GM20431 (cell line): ENCODE measurements at regions not wholly inside any gene's neighbourhood (a gene's known extent, or its start where the extent isn't known, plus 50 kb on each side); places are given as distances from the start of the nearest gene placed in this dataset.

Source experiments
- in situ Hi-C: fragments of 300-500 bp; cut with MseI, MboI; formaldehyde crosslinking; loops from one replicate; pipeline ENCODE4 v1.15.0; 2020; ENCODE audit warnings: low sequenced_read_pairs; ENCODE audit not compliant: unreplicated experiment

DNA sequence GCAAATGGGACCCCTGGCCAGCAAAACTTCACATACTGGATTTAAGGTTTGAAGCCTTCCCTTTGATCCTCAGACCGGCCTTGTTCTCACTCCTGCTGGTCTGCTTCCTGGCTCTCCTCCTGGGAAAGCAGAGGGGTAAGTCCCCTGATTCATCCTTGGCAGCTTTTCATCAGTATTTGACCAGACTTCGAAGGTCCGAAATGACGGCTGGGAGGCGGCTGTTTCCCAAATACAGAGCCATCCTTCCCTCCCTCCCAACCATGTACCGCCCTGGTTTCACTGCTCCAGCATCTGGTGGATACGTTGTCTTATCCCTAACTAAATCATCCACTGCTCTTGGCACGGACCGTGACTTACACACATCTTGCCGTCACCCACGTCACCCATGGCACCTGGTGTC, 265.5 kb downstream of the BCOR start:
- in situ Hi-C loops = no loop called here

DNA sequence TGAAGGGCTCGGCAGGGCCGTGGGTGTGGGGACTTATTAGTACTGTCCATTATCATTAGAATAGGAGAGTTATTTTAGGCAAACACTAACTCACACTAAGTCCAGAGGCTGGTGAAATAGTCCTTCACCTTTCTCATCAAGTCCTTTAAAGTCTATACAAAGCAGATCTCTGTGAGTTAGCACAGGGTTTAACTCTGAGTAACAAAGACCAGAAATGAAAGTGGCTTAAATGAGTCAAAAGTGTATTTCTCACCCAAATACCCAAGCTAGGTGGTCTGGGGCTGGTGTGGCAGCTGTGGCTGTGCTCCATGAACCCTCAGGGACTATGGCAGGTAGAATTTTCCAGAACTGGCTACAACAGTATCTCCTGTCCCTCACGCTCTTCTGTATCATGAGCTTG, 263.2 kb downstream of the BCOR start:
- in situ Hi-C loops = no loop called here

DNA sequence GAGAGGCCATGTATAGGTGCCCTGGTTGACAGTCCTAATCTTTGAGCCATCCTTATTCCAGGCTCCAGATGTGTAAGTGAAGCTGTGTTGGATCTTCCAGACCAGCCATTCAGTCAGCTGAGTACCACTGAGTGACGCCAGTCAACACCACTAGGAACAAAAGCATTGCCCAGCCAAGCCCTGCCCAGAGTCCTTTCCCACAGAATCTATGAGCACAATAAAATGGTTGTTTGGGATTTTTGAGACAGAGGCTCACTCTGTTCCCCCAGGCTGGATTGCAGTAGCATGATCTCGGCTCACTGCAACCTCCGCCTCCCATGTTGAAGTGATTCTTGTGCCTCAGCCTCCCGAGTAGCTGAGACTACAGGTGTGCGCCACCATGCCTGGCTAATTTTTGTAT, 262.5 kb downstream of the BCOR start:
- in situ Hi-C loops = no loop called here

DNA sequence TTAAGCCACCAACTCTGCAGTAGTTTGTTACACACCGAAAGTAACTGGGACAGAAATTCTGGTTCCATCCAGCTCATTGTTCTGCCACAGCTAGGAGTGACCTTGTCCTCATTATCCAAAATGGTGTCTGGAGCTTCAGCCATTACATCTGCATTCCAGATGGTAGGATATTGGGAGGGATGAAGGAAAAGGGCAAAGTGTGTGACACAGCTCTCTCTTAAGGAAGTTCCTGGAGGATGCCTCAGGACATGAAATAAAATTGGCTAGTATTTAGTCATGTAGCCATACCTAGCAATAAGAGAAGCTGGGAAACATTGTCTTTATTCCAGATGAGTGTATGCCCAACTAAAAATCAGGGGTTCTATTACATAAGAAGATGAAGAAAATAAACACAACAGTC, 262.0 kb downstream of the BCOR start:
- in situ Hi-C loops = no loop called here

DNA sequence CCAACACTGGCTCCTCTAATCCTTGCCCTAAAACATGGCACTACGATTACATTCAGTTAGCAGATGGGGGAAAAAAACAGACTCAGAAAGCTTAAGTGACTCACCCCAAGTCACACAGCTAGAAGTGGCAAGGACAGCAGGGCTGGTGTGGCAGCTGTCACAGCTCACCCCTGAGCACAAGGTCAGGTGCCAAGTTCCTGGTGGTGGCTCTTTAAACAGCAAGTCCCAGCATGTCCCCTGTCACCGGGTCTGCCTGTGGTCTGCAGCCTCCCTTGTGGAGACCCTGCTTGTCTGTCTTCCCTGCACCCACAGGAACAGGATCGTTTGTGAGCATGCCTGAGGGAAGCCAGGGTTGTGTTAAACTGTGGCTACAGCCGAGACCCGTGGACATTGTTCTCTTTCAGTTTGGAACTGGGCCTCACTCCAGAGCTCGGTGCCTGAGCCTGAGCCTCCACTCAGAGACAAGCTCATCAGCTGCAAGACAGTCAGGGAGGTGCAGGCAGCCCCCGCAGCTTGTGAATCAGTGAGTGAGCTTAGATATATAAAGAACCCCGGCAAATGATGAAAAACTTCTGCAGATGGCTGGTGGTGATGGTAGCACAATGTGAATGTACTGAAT, 260.8 kb downstream of the BCOR start:
- in situ Hi-C loops = no loop called here

DNA sequence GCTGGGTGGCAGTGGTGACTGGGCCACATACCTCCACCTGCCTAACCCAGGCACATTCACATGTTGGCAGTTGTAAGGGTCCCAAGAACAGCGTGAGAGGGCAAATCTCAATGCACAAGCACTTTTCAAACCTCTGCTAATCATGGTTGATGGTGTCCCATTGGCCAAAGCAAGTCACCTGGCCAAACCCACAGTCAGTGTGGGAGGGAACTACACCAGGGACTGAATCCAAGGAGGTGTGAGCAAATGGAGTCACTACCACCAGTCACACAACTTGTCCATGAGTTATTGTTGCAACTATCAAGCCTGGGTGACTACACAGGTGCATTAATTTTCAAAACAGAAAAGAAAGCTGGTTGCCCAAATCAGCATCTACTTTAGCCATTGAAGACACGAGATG, 260.1 kb downstream of the BCOR start:
- in situ Hi-C loops = no loop called here

DNA sequence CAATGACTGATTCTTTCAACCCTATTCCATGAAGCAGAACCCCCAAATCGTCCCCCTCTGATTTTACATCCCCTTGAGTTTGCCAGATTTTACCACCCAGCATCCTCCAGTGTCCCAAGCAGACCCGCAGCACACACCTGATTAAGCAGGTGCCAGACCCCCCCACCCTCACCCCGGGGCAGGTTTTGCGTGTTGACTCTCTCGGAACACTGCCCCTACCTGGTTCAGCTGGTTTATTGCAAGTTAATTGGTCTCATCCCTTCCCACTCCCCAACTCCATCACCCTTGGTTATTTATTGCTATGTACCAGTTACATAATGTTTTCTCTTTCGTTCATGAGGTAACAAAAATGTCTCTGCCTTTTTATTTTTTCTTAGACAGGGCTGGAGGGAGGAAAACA, 258.4 kb downstream of the BCOR start:
- in situ Hi-C loops = no loop called here

DNA sequence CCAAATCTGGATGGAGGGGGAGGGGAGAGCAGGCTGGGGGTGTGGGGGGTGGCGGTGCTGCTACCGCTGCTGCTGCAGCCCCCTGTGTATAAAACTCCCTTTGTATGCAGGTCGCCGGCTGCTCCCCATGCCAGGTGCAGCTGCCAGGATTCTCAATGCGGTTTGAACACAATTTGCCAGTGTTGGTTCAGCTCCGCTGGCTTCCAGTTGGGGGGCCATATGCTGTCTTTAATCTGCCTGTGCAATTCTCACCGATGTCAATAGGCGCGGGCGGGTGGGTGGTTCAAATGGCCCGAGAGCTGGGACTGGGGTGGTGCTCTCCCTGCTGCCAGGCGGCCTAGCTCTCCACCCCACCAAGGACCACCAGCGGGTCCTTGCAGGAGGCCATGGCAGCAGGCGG, 257.6 kb downstream of the BCOR start:
- in situ Hi-C loops = no loop called here

DNA sequence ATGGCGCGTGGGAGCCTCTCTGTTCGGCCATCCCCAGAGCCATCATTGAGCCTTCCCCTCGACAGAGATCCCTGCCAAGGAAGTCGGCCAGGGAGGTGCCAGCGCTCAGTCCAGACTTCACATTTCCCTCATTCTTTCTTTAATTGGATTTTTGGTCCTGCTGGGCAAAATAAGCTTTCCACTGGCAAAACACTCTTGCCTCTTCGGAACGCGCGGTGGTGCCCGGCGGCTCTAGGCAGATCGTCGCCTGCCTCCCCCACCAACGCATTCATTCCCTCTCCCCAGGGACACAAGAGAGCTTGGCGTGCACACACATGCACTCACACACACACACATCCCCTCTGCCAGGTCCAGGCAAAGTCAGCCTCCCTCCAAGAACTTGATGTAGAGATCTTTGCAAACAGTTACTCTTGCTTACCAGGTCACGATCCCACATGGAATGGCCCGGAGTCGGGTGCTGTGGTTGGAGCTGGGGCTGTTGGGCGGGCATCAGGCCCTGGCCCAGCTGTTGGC, 257.1 kb downstream of the BCOR start:
- in situ Hi-C loops = no loop called here

DNA sequence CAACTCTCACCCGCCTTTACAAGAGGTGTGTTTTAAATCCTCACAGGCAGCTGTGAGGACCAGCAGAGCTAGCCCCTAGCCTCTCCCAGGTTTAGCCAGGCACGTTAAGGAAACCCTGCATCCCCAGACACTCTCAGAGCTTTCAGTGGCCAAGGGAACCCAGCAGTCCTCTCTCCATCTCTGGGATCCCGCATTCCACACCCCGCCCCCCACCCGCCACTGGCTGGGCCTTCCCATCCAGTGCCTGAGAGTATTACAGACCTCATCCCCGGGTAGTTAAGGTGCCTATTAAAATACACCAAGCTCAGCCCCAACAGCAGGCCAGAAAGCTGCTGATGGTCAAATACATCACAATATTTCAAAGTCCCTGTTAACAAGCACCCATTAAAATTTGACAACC, 256.2 kb downstream of the BCOR start:
- in situ Hi-C loops = no loop called here

DNA sequence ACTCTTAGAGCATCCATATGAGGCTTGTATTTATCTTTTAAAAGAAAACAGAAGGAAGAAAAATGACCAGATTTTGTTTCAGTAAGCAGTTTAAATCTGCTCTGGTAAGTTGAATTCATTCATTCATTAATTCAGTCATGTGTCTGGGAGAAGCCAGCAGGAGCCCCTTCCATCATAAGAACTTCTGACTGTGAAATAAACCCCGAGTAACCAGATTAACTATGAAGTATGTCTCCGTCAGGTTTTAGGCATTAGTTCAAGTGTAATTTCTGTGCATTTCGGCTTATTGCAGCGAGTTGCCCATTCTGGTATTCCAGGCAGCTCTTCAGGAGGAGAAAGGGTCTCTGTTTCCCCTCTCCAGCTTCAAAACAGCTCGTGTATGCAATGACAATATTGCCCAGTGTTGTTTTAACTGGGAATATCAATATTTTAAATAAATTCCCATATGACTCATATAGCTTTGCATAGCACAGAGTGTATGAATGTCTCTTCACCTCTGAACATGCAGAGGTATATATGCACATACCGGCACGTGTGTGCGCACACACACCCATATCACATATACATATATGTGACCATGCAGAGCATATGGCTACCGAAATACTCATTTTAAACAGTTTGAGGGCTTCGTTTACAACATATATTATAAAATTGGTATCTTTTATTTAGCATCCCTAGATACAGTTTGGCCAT, 255.3 kb downstream of the BCOR start:
- in situ Hi-C loops = no loop called here

DNA sequence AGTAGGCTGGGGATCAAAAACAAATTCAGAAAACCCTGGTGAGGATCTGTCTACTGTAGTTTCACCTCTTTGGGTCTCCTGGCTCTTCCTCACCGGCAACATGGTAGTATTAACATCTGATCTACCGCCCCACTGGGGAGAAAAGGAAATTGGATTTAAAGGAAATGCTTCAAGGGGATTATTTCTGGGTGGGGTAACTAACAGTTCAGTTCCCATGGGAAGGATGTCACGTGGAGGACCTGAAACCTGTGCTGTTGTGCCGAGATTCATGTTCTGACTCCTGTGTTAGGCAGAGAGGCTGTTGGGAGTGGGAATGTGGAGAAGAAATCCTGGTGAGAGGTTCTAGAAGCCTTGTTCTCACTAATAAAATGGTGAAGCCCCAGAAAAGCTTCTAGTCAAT, 254.4 kb downstream of the BCOR start:
- in situ Hi-C loops = no loop called here

DNA sequence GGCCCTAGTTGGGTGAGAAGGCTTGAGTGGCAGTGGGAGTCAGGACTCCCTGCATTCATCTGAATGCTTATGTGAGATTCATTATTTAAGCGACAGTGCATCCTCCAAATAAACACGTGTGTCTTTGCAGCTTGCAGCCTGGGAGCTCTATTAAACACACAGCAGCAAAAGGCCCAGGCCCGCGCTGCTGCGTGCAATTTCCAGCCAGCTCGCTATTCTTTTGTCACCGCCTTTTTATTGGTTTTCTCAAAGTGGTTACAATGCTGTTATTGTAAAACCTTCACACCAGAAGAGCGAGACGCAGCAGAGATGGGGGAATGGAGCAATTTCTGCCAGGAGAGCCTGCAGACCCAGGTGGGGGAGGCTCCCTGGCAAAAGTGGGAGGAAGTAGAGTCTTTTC, 252.5 kb downstream of the BCOR start:
- in situ Hi-C loops = no loop called here

DNA sequence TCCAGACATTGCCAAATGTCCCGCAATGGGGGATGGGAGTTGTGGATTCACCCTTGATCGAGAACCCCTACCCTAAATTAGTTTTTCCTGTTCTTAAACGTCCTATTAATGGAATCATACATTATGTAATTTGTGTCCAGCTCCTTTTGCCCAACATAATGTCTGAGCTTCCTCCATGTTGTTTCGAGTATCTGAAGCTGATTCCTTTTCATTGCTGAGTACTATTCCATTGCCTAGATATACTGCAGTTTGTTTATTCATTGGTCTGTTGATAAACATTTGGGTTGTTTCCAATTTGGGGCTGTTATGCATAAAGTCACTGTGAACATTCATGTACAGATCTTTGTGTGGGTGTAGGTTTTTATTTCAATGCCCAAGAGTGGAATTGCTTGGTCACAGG, 251.3 kb downstream of the BCOR start:
- in situ Hi-C loops = no loop called here

DNA sequence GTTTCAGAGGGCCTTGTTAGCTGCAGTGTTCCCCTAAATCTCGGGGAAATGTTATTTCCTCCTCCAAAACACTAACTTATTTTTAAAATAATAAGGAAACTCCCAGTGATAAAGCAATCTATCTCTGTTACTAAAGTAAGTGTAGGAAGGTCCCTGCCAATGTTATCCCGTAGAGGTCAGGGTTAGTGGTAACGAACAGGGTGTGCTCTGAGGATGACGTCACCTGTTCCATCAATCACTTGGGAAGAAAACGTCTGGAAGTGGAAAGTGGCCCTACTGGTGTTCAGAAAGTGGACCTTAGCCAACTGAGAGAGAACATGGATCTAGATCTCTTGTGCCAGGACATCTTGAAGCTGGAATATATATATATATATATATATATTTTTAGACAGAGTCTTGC, 249.5 kb downstream of the BCOR start:
- in situ Hi-C loops = no loop called here

DNA sequence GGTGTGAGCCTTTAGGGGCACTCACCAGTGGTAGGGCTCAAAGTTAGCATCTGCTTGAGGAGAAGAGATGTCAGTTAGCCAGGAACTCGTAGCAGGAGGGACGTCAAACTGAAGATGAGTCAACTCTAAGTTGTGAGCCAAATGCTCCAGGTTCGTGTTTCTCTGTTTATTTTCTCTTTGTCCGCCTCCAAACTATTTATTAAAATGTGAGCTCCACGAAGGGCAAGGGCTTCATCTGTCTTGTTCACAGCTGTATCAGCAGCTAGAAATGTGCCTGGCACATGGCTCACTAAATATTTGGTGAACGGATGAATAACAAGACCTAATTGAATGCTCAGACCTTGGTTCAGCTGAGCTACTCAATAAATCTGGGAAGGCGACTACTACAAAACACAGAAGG, 248.9 kb downstream of the BCOR start:
- in situ Hi-C loops = no loop called here

DNA sequence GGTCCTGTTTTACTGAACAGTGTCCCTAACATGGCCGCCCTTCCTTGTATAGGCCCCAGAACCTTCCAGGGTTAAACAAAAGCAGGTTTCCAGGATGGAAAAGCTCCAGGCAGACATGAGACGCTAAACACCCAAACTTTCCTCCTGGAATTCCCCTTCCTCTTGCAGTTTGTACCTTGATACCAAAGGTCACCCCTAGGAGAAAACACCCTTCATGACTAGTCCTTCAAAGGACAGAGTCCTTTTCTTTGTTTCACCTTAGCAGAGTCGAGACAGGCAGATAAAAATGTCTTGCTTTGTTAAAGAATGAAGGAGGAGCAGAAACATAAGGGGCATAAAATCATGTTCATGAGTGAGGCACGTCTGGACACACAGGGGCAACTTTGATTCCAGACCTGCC, 247.5 kb downstream of the BCOR start:
- in situ Hi-C loops = no loop called here

DNA sequence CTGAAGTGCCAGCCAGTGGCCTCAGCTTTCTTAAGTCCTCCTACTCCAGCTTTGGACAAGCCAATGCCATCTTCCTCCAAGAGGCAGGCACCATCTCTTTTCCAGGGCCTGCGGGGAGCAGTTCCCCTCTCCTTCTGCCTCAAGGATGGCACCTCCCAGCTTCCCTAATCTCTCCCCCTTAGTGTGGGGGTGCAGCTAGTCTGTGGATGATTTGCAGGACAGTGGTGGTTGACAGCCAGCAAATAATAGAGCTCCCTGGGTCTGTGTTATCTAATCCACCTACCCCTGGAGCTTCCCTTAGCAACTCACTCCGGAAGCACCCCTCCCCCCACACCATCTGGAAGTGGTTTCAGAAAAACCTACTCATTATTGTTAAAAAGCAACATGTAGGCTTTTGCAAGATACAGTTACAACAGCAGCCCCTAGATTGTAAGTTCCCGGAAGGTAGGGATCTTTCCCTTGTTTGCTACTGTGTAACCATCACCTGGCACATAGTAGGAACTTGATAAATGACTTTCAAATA, 247.1 kb downstream of the BCOR start:
- in situ Hi-C loops = no loop called here

DNA sequence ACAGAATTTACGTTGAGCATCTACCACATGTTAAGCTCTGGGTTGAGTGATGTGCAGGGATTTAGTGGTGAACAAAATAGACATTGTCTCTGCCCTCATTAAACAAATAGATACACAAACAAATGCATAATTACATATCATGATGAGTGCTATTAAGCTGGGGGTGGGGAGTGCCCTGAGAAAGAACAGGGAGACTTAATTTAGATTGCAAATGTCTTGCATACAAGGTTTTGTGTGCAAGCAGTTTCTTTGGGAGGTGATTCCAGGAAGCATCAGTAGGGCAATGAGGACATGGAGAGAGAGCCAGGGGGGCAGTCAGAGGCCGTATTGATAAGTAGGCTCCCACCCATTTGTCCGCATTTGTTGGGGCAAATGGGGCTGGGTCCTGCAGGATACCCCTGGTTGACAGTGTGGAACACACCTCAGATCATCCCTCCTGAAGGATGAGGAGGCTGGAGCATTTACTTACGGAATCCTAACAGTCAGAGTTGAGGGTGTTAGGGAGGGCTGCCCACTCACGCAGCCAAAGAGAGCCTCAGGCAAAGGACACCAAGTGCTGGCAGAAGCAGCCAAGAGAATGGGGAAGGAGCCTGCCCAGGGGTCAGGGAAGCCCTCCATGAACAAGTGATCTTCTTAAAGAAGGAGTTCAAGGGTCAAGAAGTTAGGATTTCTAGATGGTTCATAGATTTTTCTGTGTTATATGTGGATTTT, 245.9 kb downstream of the BCOR start:
- in situ Hi-C loops = no loop called here

DNA sequence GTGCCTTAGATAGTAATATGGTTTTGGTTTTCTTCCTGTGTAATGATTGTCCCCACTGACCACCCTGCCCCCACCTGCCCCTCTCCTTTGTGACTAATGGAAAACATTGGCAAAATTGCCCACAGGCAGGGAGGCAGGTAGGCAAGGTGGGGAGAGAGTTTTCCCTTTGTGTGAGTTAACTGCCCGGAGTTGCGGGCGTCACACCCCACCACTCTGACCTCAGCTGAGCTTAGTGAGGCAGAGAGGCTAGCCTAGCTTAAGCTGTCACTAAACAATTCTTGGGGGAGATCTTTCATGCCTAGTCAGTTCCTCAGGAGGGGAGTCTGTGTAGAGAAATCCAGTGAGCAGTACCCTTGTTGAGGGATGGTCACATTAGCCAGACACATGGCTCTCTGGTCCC, 245.3 kb downstream of the BCOR start:
- in situ Hi-C loops = no loop called here

DNA sequence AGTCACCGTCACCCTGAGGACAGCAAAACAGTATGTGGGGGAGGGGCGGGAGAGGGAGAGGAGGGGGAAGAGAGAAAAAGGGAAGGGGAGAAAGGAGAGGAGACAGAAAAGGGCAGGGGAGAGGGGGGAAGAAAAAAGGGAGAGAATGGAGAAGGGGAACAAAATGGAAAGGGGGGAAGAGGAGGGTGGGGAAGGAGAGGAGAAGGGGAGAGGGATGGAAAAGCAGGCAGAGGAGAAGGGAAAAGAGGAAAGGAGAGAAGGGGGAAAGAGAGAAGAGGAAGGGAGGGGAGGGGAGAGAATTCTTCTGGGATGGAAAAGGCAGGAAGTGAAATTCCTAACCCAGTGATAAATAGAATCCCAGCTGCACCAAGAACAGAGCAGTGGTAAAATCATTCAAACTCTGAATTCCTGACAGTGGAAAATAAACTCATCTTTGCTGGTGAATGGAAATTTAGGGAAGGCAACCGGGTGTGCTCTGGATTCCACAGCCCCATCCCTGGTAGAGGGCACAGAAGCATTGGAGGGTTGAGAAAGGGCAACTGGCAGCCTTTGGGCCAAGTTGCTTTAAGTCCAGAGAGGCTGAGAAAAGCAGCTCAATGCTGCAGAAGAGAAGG, 244.2 kb downstream of the BCOR start:
- in situ Hi-C loops = no loop called here
